Lung microvascular endothelial cell (primary cell): ENCODE measurements at regions not wholly inside any gene's neighbourhood (a gene's known extent, or its start where the extent isn't known, plus 50 kb on each side); places are given as distances from the start of the nearest gene placed in this dataset.
A peak's percentile ranks its signal among the peaks of the same experiment; 100 is the strongest.

Experiments used
- DNase-seq, 2 donors: peaks; one replicate each; pipeline versions ENCODE4 v3.0.0 to v3.0.0-alpha.2; 2010; ENCODE audit warnings: low read depth in 2 of 2

GRCh38 chr4:153137159-153137558 is 67.1 kb upstream of the TRIM2 start:
- DNase-seq, result peak in 1 of 2 donors; percentile 72

- DNase-seq, result no peak
These were observed 66.3 kb upstream of the TRIM2 start for GRCh38 chr4:153137677-153138630.

- DNase-seq, result no peak
These were observed 65.5 kb upstream of the TRIM2 start for GRCh38 chr4:153138736-153139135.

GRCh38 chr4:153140294-153140693 is 63.9 kb upstream of the TRIM2 start:
- DNase-seq, result no peak

GRCh38 chr4:153141238-153141637 is 63.0 kb upstream of the TRIM2 start:
- DNase-seq, result no peak

GRCh38 chr4:153142700-153143438 is 61.4 kb upstream of the TRIM2 start:
- DNase-seq, result peak; percentile 73 to 85

GRCh38 chr4:153143527-153144348 is 60.5 kb upstream of the TRIM2 start:
- DNase-seq, result no peak

- no peak for DNase-seq
These were observed 58.2 kb upstream of the TRIM2 start for GRCh38 chr4:153146031-153146430.

GRCh38 chr4:153146961-153147360 is 57.3 kb upstream of the TRIM2 start:
- DNase-seq, result no peak

GRCh38 chr4:153148791-153149190 is 55.5 kb upstream of the TRIM2 start:
- peak in 1 of 2 donors; percentile 4 for DNase-seq

GRCh38 chr4:153151535-153152455 is 52.4 kb upstream of the TRIM2 start:
- DNase-seq, result peak in 1 of 2 donors; percentile 43

GRCh38 chr4:153152501-153153338 is 51.5 kb upstream of the TRIM2 start:
- peak; percentile 16 to 31 for DNase-seq

- peak; percentile 25 to 29 for DNase-seq
These were observed 50.8 kb upstream of the TRIM2 start for GRCh38 chr4:153153339-153153871.

- peak in 1 of 2 donors; percentile 54 for DNase-seq
These were observed 50.0 kb upstream of the TRIM2 start for GRCh38 chr4:153154007-153154975.
